Neuronal stem cell (in vitro differentiated cells): ENCODE measurements at regions not wholly inside any gene's neighbourhood (a gene's known extent, or its start where the extent isn't known, plus 50 kb on each side); places are given as distances from the start of the nearest gene placed in this dataset.

Experiments used
- DNase-seq: peaks from one replicate; pipeline ENCODE4 v3.0.0-alpha.2; 2013; ENCODE audit warnings: low spot score
- H2AFZ ChIP-seq: one replicate; pipeline ENCODE4 v1.6.1; 2013; ENCODE audit warnings: mild to moderate bottlenecking, low read length, inconsistent platforms
- H2AK5ac ChIP-seq: 2 replicates; pipeline ENCODE4 v1.6.1; 2013; ENCODE audit warnings: low read depth, mild to moderate bottlenecking, inconsistent platforms, low read length, moderate library complexity, mixed read lengths
- H2BK120ac ChIP-seq: 2 replicates; pipeline ENCODE4 v1.6.1; 2013; ENCODE audit warnings: low read depth, mild to moderate bottlenecking, inconsistent platforms, low read length, moderate library complexity, mixed read lengths
- H2BK12ac ChIP-seq: one replicate; pipeline ENCODE4 v1.6.1; 2013; ENCODE audit warnings: low read length, inconsistent platforms
- H2BK15ac ChIP-seq: 2 replicates; pipeline ENCODE4 v1.6.1; 2013; ENCODE audit warnings: mild to moderate bottlenecking, low read length, inconsistent platforms, mixed read lengths
- H2BK5ac ChIP-seq: one replicate; pipeline ENCODE4 v1.6.1; 2013; ENCODE audit warnings: inconsistent platforms, mild to moderate bottlenecking, low read length, moderate library complexity
- H3K14ac ChIP-seq: one replicate; pipeline ENCODE4 v1.6.1; 2013; ENCODE audit warnings: low read length, inconsistent platforms
- H3K18ac ChIP-seq: 2 replicates; pipeline ENCODE4 v1.6.1; 2013; ENCODE audit warnings: low read length, inconsistent platforms
- H3K23ac ChIP-seq: 2 replicates; pipeline ENCODE4 v1.6.1; 2013; ENCODE audit warnings: low read depth, mild to moderate bottlenecking, mixed read lengths, low read length, inconsistent platforms; ENCODE audit not compliant: poor library complexity
- H3K27ac ChIP-seq: replicated peaks from 3 replicates; pipeline ENCODE4 v1.5.1; 2013; ENCODE audit warnings: low read length, inconsistent platforms
- H3K27me3 ChIP-seq, 3 experiments: 2 replicates each; pipeline ENCODE4 v1.6.1; 2013; ENCODE audit warnings: low read length in 3 of 3, mild to moderate bottlenecking in 2 of 3, inconsistent platforms in 1 of 3, low read depth in 1 of 3, mixed read lengths in 1 of 3, moderate library complexity in 1 of 3; ENCODE audit not compliant: control insufficient read depth in 3 of 3, insufficient read depth in 3 of 3
- H3K36me3 ChIP-seq, 2 donors: replicated peaks in 1 of 2; 2 replicates each; pipeline ENCODE4 v1.6.1; 2013; ENCODE audit warnings: low read length in 2 of 2; ENCODE audit not compliant: control insufficient read depth in 2 of 2, insufficient read depth in 2 of 2
- H3K4ac ChIP-seq: 2 replicates; pipeline ENCODE4 v1.6.1; 2013; ENCODE audit warnings: inconsistent platforms, mild to moderate bottlenecking, low read length, moderate library complexity
- H3K4me1 ChIP-seq, 2 donors: 1 replicate in 1 of 2; 2 replicates in 1 of 2; pipeline ENCODE4 v1.6.1; 2013; ENCODE audit warnings: low read length in 2 of 2, low read depth in 1 of 2; ENCODE audit not compliant: control insufficient read depth in 2 of 2, insufficient read depth in 1 of 2
- H3K4me2 ChIP-seq: one replicate; pipeline ENCODE4 v1.6.1; 2013; ENCODE audit warnings: mild to moderate bottlenecking, low read length, inconsistent platforms; ENCODE audit not compliant: insufficient read depth, poor library complexity, severe bottlenecking
- H3K4me3 ChIP-seq, 2 donors: 2 replicates each; pipeline ENCODE4 v1.5.1; 2013; ENCODE audit warnings: low read length in 2 of 2, mild to moderate bottlenecking in 2 of 2, inconsistent platforms in 1 of 2, moderate library complexity in 1 of 2
- H3K79me1 ChIP-seq: one replicate; pipeline ENCODE4 v1.6.1; 2013; ENCODE audit warnings: low read depth, mild to moderate bottlenecking, inconsistent platforms, low read length, moderate library complexity
- H3K9ac ChIP-seq: one replicate; pipeline ENCODE4 v1.6.1; 2013; ENCODE audit warnings: mild to moderate bottlenecking, low read depth, low read length, inconsistent platforms; ENCODE audit not compliant: poor library complexity
- H3K9me3 ChIP-seq, 2 donors: replicated peaks in 1 of 2; 2 replicates each; pipeline versions ENCODE3 to v1.6.1; 2013; ENCODE audit warnings: low read length in 2 of 2, mild to moderate bottlenecking in 2 of 2, inconsistent platforms in 1 of 2, low read depth in 1 of 2, mixed read lengths in 1 of 2, moderate library complexity in 1 of 2; ENCODE audit not compliant: control insufficient read depth in 2 of 2, insufficient read depth in 1 of 2
- H4K8ac ChIP-seq: one replicate; pipeline ENCODE4 v1.6.1; 2013; ENCODE audit warnings: low read depth, mild to moderate bottlenecking, inconsistent platforms, low read length, moderate library complexity
- H4K91ac ChIP-seq: one replicate; pipeline ENCODE4 v1.6.1; 2013; ENCODE audit warnings: low read length, low read depth, mild to moderate bottlenecking, inconsistent platforms; ENCODE audit not compliant: poor library complexity
- WGBS, 2 donors: extraction: QIAGEN DNeasy Blood & Tissue Kit; methylation state at CpG; one replicate each; pipeline ENCODE4 v1.1.7; 2013; ENCODE audit warnings: missing lambda C conversion rate in 2 of 2, mixed read lengths in 1 of 2; ENCODE audit not compliant: insufficient read length in 2 of 2, insufficient replicate concordance in 1 of 2; ENCODE audit errors: extremely low coverage in 2 of 2; 5-methylcytosine and 5-hydroxymethylcytosine counted together

- Histone ChIP-seq H2AFZ (no peak overlapping the region), H2BK15ac (no peak overlapping the region), H3K14ac (no peak overlapping the region), H4K91ac (no peak overlapping the region), H3K9me3 (no peaks in the 10 kb centered on the region), H2BK5ac (no peak overlapping the region), H3K9ac (no peak overlapping the region), H3K23ac (no peak overlapping the region), H2BK12ac (no peak overlapping the region), H3K36me3 (no peaks in the 10 kb centered on the region), H2BK120ac (no peak overlapping the region), H3K4me3 (no peak overlapping the region), H3K27me3 (no peaks in the 10 kb centered on the region), H3K4me2 (no peak overlapping the region), H3K27ac (no peak overlapping the region), H3K18ac (no peak overlapping the region), H4K8ac (no peak overlapping the region), H3K4me1 (peaks cover 0 to 6% of the 10 kb centered on the region in 2 donors), H3K4ac (no peak overlapping the region), H2AK5ac (no peak overlapping the region), H3K79me1 (no peaks in the 10 kb centered on the region)
- DNase-seq = no peak
- WGBS, 2 donors = no CpG with 5 or more reads among the region's 3 CpGs
Observed at GRCh38 chr2:185215497-185215896, 523.1 kb upstream of the FSIP2 start.

DNA sequence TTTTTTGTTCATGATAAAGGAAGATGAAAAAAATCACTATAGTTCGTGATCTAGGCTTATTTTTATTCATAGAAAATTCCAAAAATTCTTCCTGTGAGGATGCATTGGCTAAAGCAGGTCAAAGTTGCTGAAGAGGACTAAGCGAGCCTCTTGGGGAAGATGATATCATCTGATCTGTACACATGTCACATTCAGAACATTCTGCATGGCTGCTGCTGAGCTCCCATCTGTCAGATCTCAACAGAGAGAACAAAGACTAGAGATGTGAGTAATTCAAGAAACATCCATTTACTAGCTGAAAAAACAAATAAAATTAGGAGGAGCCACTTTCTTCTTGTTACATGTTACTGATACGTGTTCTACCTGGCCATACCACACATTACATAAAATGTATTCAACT lies 518.6 kb upstream of the FSIP2 start:
- Histone ChIP-seq H3K18ac (no peak overlapping the region), H4K8ac (no peak overlapping the region), H3K9me3 (no peaks in the 10 kb centered on the region), H2BK120ac (no peak overlapping the region), H3K4me2 (no peak overlapping the region), H3K14ac (no peak overlapping the region), H3K27ac (no peak overlapping the region), H2AFZ (no peak overlapping the region), H3K4me1 (peaks cover 0 to 6% of the 10 kb centered on the region in 2 donors), H3K4ac (no peak overlapping the region), H3K9ac (no peak overlapping the region), H3K79me1 (no peaks in the 10 kb centered on the region), H2BK12ac (no peak overlapping the region), H2BK15ac (no peak overlapping the region), H3K27me3 (no peaks in the 10 kb centered on the region), H4K91ac (no peak overlapping the region), H3K4me3 (no peak overlapping the region), H2BK5ac (no peak overlapping the region), H3K36me3 (no peaks in the 10 kb centered on the region), H3K23ac (no peak overlapping the region), H2AK5ac (no peak overlapping the region)
- DNase-seq = no peak
- no CpG with 5 or more reads among the region's 3 CpGs for WGBS, 2 donors

- no peak overlapping the region for H3K4me2 ChIP-seq
- no peaks in the 10 kb centered on the region for H3K36me3 ChIP-seq
- no peaks in the 10 kb centered on the region for H3K27me3 ChIP-seq
- H3K23ac ChIP-seq = no peak overlapping the region
- H3K14ac ChIP-seq = no peak overlapping the region
- H3K18ac ChIP-seq = no peak overlapping the region
- DNase-seq = no peak
- no peak overlapping the region for H2BK5ac ChIP-seq
- H2AK5ac ChIP-seq = no peak overlapping the region
- WGBS, 2 donors = no CpG with 5 or more reads among the region's 1 CpG
- H4K8ac ChIP-seq = no peak overlapping the region
- H3K4me3 ChIP-seq = no peak overlapping the region
- no peak overlapping the region for H3K27ac ChIP-seq
- H3K4me1 ChIP-seq = peaks cover 0 to 6% of the 10 kb centered on the region in 2 donors
- no peak overlapping the region for H2AFZ ChIP-seq
- no peaks in the 10 kb centered on the region for H3K79me1 ChIP-seq
- no peak overlapping the region for H3K9ac ChIP-seq
- H2BK120ac ChIP-seq = no peak overlapping the region
- H4K91ac ChIP-seq = no peak overlapping the region
- H2BK12ac ChIP-seq = no peak overlapping the region
- no peak overlapping the region for H2BK15ac ChIP-seq
- H3K9me3 ChIP-seq = no peaks in the 10 kb centered on the region
- H3K4ac ChIP-seq = no peak overlapping the region
Observed at GRCh38 chr2:185222311-185222710, 516.3 kb upstream of the FSIP2 start.

- no peaks in the 10 kb centered on the region for H3K27me3 ChIP-seq
- H3K23ac ChIP-seq = no peak overlapping the region
- H2BK15ac ChIP-seq = no peak overlapping the region
- H2AFZ ChIP-seq = no peak overlapping the region
- no peak overlapping the region for H4K91ac ChIP-seq
- H2BK5ac ChIP-seq = no peak overlapping the region
- H3K79me1 ChIP-seq = no peaks in the 10 kb centered on the region
- WGBS, 2 donors = no CpG with 5 or more reads among the region's 3 CpGs
- no peak overlapping the region for H4K8ac ChIP-seq
- no peaks in the 10 kb centered on the region for H3K9me3 ChIP-seq
- H3K18ac ChIP-seq = no peak overlapping the region
- H3K4me3 ChIP-seq = no peak overlapping the region
- no peak overlapping the region for H3K27ac ChIP-seq
- no peak overlapping the region for H3K9ac ChIP-seq
- H3K4ac ChIP-seq = no peak overlapping the region
- no peak for DNase-seq
- no peak overlapping the region for H2BK120ac ChIP-seq
- no peak overlapping the region for H2AK5ac ChIP-seq
- H3K4me1 ChIP-seq = no peaks in the 10 kb centered on the region
- no peak overlapping the region for H2BK12ac ChIP-seq
- H3K14ac ChIP-seq = no peak overlapping the region
- H3K4me2 ChIP-seq = no peak overlapping the region
- H3K36me3 ChIP-seq = no peaks in the 10 kb centered on the region
Observed at GRCh38 chr2:185227391-185227790, 511.2 kb upstream of the FSIP2 start.
